Activated CD8-positive, alpha-beta memory T cell treated with anti-CD3 and anti-CD28 coated beads, Interleukin-2, amount 50 U/mL, for 4 hours (primary cell): ENCODE measurements at regions not wholly inside any gene's neighbourhood (a gene's known extent, or its start where the extent isn't known, plus 50 kb on each side); places are given as distances from the start of the nearest gene placed in this dataset.
"Not testable (repeated sequence)": the region's sequence is repeated elsewhere in the genome, so short reads cannot be mapped to it uniquely, and the experiment has no call there.

Source experiments
- DNase-seq: peaks from one replicate; pipeline ENCODE4 v3.0.0-alpha.2; 2020

- DNase-seq: no peak
These were observed 166.3 kb upstream of the MBNL1 start for GRCh38 chr3:152102410-152102809.

DNA sequence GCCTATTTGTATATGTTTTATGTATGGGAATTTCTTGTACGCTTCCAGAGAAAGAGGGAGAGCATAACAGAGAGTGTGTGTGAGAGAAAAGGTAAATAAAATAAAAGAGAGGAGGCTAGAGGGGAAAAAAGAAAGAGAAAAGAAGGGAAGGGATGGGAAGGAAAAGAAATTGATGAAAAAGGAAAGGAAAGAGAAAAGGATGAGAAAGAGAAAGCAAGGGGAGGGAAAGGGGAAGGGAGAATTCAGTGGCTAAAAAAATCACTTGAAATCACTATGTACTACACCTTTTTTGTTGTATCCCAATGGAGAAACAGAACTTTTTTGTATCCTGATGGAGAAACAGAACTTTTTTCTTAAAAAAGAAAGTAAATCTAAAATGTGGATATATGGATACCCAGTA lies 165.5 kb upstream of the MBNL1 start:
- no peak for DNase-seq

DNA sequence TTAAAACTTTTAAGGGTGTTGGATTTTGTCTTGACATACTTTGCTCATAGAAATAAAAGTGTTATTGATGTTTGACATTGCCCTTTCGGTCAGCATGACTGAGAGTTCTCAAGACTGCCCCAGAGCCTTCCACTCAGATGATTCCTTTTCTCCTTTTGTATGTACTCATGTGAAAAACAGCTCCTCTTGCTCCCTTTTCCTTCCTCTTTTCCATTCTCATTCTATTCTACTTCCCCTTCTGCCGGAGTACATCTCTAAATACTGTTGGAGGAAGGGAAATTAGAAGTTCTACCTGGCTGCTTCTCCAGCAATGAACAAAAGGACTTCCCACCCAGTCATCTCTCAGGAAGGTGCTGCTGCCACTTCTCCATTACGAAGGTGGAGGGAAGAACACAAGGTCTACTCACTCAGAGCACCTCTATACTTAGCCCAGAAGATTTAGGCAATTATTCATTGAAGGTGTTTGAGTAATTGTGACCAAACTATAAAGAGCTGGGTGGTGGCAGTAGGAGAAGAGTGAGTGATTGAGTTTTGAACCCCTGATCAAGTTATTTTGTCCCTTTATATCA lies 163.8 kb upstream of the MBNL1 start:
- no peak for DNase-seq

DNA sequence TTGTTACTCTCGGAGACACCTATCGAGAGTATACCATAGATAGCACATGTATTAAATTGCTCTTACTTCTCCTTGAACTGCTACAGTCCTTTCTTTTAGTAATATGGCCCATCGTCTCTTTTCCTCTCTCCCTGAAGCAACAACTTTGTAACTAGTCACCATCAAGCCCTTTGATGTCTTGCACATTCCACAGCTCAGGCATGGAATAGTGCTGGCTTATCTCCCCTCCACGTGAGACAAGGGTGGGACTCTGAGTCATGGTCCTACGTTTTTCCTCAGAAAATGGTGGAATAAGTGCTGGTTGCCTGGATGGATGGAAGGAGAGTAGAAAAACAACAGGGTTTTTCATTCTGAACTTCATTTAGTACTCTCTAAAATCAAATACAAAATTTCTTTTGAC lies 163.3 kb upstream of the MBNL1 start:
- no peak for DNase-seq

GRCh38 chr3:152109038-152109437 lies 159.7 kb upstream of the MBNL1 start:
- DNase-seq: no peak

DNA sequence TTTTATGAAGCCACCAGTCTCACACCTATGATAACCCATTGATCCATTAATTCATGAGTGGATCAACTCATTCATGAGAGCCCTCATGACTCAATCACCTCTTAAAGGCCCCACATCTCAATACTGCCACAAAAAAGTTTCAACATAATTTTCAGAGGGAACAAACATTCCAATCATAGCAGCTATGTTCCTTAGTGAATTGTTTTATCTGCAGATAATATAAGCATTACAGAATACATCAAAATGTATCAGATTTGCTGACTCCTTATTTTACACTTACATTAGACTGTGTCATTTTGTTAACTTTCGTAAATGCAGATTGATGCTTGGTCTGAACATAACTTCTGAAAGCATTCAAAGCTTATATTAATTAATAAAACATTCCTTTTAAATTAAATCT lies 155.3 kb upstream of the MBNL1 start:
- DNase-seq: no peak

DNA sequence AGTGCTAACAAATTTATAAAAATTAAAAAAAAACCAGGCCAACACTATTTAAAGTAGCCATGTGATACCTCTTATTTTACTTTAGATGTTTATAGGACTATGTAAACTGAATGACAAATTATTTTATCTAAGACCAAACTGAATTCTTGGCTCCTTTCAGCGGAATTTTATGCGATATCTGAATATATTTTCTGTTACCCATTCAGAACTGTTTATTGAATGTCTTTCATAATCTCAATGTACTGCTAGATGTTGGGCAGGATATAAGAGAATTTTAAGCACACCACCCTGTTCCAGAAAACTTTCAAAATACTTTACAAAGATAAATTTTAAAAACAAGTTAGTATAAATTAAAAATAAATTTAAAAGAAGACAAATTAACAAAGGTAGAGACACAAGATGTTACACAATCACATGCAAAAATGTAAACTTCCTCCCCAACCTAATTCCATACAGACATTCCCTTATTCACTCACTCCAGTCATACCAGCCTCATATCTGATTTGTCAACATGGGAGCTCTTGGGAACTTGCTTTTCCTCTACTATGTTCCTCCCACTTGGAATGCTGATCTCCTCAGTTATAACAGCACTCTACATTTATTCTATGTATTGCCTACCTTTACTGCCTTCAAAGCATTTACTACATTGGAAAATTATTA lies 154.6 kb upstream of the MBNL1 start:
- DNase-seq: no peak

GRCh38 chr3:152120601-152121269 lies 148.0 kb upstream of the MBNL1 start:
- no peak for DNase-seq

DNA sequence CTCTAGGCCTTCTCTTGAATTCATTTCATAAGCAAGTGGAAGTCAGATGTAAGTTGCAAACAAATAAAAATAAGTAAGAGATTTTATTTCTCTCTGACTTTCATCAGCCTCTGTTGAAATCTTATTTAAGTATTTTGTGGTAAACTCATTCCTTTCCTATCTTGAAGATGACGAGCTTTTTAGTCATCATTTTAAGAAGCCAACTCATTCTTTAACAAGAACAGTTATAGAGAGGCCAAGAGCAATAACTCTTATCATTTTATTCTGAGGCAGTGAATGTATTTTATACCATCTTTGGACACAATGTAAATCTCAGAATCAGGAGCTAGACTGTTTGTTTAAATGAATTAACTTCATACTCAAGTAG lies 147.5 kb upstream of the MBNL1 start:
- DNase-seq: no peak

- DNase-seq: no peak
These were observed 145.9 kb upstream of the MBNL1 start for GRCh38 chr3:152122851-152123250.

DNA sequence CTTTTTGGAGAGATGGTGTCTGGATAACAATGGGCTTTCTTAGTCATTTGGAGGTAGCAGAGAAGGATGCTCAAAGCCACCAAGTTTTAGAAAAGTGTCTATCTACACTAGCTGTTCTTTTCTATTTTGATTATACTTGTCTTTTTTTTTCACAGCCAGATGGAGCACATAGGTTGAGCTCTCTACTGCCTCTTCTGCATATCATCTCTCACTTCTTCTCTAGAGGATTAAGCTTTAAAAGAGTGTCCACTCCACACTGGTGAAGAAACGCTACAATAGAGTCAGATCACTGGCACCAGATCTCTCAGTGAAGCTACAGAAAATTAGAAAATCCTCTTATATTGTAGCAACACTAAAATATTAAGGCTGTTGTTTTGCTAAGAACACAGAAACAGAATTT lies 145.3 kb upstream of the MBNL1 start:
- DNase-seq: no peak

DNA sequence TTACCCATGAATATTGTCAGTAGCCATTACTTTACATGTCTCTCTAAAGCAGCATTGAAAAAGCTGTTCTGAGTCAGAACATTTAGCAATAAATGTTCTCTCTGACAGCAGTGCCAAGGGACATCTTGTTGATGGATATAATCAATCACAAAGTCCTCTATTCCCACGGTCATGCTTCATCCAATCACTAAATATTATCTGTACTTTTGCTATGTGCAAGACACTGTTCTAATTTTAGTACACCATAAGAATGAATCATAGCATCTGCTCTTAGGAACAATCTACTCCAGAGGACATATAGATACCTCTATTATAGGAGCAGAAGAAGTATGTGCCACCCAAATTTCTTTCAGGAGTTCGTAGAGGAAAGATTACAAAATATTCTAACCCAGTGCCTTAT lies 142.5 kb upstream of the MBNL1 start:
- DNase-seq: no peak

GRCh38 chr3:152127058-152127457 lies 141.7 kb upstream of the MBNL1 start:
- no peak for DNase-seq

- DNase-seq: no peak
These were observed 140.4 kb upstream of the MBNL1 start for GRCh38 chr3:152128356-152128755.

DNA sequence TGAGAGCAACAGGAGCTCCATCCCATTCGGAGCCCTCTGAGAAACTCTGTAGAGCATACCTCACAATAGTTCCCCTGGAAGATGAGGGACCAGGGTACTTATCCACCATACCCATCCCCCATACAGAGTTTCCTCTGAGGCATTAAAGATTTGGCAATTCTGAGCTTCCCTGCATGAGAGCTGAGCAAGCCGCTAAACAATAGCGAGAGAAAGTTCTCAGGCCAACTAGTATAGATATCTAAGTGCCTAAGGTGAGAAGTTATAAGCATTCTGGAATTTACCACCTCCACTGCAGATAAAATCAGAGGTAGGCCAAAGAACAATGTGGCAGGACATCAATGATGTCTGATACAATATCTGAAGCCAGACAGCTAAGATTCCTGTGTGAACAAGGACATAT lies 129.1 kb upstream of the MBNL1 start:
- no peak for DNase-seq

- DNase-seq: no peak
These were observed 122.3 kb upstream of the MBNL1 start for GRCh38 chr3:152146461-152146860.

DNA sequence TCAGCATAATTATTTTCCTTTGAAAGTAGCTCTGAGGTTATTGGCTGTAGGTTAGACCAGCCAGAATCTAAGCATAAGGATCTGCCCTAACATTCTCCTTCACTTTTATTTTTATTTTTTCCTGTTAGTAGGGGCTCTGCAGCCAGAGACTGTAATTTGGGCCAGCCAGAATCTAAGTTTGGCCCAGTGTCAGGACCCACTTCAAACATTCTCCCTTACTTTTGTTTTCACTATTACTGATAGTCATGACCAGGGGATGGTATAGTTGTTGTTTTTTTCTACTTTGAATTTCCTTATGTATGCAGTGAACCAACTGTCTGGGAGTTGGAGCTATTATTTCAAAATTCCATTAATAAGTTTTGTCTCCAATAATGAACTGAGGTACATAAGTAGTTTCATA lies 121.0 kb upstream of the MBNL1 start:
- no peak for DNase-seq

DNA sequence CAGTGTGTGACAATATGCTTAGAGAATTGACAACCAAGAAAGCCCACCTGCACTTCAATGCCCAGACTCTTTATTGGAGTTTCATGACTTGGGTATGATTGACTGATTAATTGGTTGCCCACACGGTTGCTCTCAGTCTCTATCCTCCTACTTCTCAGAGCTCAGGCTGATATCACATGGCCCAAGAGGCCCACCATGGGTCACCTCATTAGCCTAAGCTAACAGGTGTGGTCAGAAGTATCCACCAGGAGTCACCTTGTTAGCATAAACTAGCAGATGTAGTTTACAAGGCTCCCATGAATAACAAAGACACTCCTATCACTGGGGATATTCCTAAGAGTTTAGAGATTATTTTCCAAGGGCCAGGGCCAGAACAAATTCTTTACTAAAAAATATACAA lies 120.2 kb upstream of the MBNL1 start:
- no peak for DNase-seq

DNA sequence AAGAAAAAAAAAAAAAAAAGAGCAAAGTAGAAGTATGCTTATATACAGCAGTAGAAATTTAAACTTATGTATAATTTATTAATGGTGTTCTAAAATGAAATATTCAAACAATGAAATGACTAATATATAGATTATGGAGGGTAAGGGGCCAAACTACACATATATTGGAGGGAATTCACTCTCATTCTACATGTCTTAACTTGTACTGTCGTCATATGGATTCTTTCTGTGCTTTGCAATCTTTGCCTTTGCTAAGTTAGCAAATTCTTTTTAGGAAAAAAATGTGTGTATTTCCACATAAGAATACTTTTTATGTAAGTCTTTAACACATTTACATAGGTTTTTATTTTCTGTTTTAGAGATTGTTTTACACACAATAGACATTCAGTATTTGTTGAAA lies 118.9 kb upstream of the MBNL1 start:
- DNase-seq: no peak

GRCh38 chr3:152151216-152151876 lies 117.4 kb upstream of the MBNL1 start:
- no peak for DNase-seq

DNA sequence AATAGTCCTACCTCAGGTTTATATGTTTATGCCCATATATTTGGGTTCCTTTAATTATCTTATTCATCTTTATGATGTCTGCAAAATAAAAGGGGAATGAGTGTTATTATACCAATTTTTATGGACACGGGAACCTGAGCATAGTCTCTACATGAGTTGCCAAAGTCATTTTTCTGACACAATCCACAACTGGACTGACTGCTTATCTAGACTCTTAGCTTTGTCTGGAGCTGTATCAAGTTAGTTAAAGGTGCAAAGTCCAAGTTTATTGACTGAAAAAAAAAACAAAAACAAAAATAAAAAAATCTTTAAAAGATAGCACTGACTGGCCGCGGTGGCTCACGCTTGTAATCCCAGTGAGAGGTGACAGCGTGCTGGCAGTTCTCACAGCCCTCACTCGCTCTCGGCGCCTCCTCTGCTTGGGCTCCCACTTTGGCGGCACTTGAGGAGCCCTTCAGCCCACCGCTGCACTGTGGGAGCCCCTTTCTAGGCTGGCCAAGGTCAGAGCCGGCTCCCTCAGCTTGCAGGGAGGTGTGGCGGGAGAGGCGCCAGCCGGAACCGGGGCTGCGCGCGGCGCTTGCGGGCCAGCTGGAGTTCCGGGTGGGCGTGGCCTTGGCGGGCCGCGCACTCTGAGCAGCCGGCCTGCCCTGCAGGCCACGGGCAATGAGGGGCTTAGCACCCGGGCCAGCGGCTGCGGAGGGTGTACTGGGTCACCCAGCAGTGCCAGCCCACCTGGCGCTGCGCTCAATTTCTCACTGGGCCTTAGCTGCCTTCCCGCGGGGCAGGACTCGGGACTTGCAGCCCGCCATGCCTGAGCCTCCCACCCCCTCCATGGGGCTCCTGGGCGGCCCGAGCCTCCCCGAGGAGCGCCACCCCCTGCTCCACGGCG lies 116.6 kb upstream of the MBNL1 start:
- DNase-seq: not testable (repeated sequence)

- not testable (repeated sequence) for DNase-seq
These were observed 115.6 kb upstream of the MBNL1 start for GRCh38 chr3:152153115-152153514.
